ENCODE measurements at regions not wholly inside any gene's neighbourhood (a gene's known extent, or its start where the extent isn't known, plus 50 kb on each side); places are given as distances from the start of the nearest gene placed in this dataset.

GRCh38 chr4:124501576-124501975 lies 211.0 kb downstream of the ANKRD50 start:
- Mint-ChIP-seq H3K4me3 (no peak overlapping the region), H3K9me3 (no peaks in the 10 kb centered on the region), H3K27ac (no peak overlapping the region), H3K27me3 (ENCODE audit: low read depth) (no peaks in the 10 kb centered on the region), H3K36me3 (no peaks in the 10 kb centered on the region), H3K4me1 (peaks cover 8% of the 10 kb centered on the region)
- DNase-seq (ENCODE audit: low spot score) (no peak), ATAC-seq (no peak)
- TF ChIP-seq E2F5 (CRISPR knock-in tag; IDR thresholded peaks at IDR 0.05): no peak
- TF ChIP-seq CBFB (CRISPR knock-in tag; IDR thresholded peaks at IDR 0.05; ENCODE audit: low read depth): no peak
- TF ChIP-seq IRF2 (CRISPR knock-in tag; IDR thresholded peaks at IDR 0.05; ENCODE audit: borderline replicate concordance, low read depth): no peak
- no peak for TF ChIP-seq MYBL2 (CRISPR knock-in tag; IDR thresholded peaks at IDR 0.05)
- TF ChIP-seq E2F4 (CRISPR knock-in tag; IDR thresholded peaks at IDR 0.05; ENCODE audit: borderline replicate concordance, low read depth): no peak
- no peak for TF ChIP-seq ZNF138 (CRISPR knock-in tag; conservative IDR thresholded peaks at IDR 0.05)
- TF ChIP-seq ZNF532 (CRISPR knock-in tag; IDR thresholded peaks at IDR 0.05; ENCODE audit: borderline replicate concordance): no peak
- TF ChIP-seq ZNF121 (CRISPR knock-in tag; IDR thresholded peaks at IDR 0.05): no peak
- TF ChIP-seq NFATC4 (CRISPR knock-in tag; IDR thresholded peaks at IDR 0.05): no peak
- no peak for TF ChIP-seq ZNF423 (CRISPR knock-in tag; IDR thresholded peaks at IDR 0.05)
- ChIA-PET POLR2A (no interaction called here), CTCF (no interaction called here)

GRCh38 chr4:124504431-124504830 lies 208.1 kb downstream of the ANKRD50 start:
- peaks cover 12% of the 10 kb centered on the region for H3K4me1 Mint-ChIP-seq
- POLR2A ChIA-PET: no interaction called here
- H3K9me3 Mint-ChIP-seq: no peaks in the 10 kb centered on the region
- H3K27me3 Mint-ChIP-seq (ENCODE audit: low read depth): no peaks in the 10 kb centered on the region
- ATAC-seq: no peak
- H3K4me3 Mint-ChIP-seq: no peak overlapping the region
- DNase-seq (ENCODE audit: low spot score): no peak
- no peaks in the 10 kb centered on the region for H3K36me3 Mint-ChIP-seq
- no peak overlapping the region for H3K27ac Mint-ChIP-seq
- CTCF ChIA-PET: no interaction called here
- TF ChIP-seq ARID4B (CRISPR knock-in tag; IDR thresholded peaks at IDR 0.05; ENCODE audit: borderline replicate concordance) (no peak), AFF4 (CRISPR knock-in tag; IDR thresholded peaks at IDR 0.05; ENCODE audit: borderline replicate concordance) (no peak), CREM (CRISPR knock-in tag; IDR thresholded peaks at IDR 0.05) (no peak), ZMAT4 (CRISPR knock-in tag; IDR thresholded peaks at IDR 0.05) (no peak), IRF2 (CRISPR knock-in tag; IDR thresholded peaks at IDR 0.05; ENCODE audit: borderline replicate concordance, low read depth) (no peak), NFE2L1 (CRISPR knock-in tag; IDR thresholded peaks at IDR 0.05) (no peak), E2F5 (CRISPR knock-in tag; IDR thresholded peaks at IDR 0.05) (no peak), ATF3 (CRISPR knock-in tag; conservative IDR thresholded peaks at IDR 0.05) (no peak), TEAD4 (CRISPR knock-in tag; IDR thresholded peaks at IDR 0.05) (no peak), ZNF232 (CRISPR knock-in tag; IDR thresholded peaks at IDR 0.05) (no peak), HMGA2 (CRISPR knock-in tag; IDR thresholded peaks at IDR 0.05) (no peak), JAZF1 (CRISPR knock-in tag; IDR thresholded peaks at IDR 0.05) (no peak)

Measured in WTC11 (cell line).